ENCODE measurements at regions not wholly inside any gene's neighbourhood (a gene's known extent, or its start where the extent isn't known, plus 50 kb on each side); places are given as distances from the start of the nearest gene placed in this dataset.

DNA sequence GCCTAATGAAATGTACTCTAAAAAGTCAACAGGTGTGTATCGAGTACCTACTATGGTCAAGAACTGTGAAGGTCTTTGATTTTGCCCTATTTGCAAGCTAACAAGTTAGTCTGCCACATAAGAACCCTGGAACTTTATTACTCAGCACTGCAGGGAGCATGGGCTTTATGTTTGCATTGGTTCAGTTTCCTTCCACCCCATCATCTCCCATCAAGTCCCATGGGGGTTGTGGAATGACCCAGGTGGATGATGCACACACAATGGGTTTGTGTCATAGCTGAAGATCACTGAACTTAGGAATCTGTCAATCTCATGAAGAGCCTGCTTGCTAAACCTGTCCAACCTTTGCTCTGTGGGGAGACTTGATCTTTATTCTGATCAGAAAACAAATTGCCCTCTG is 265.5 kb downstream of the RPRM start:
- TF ChIP-seq, protein P1, sequence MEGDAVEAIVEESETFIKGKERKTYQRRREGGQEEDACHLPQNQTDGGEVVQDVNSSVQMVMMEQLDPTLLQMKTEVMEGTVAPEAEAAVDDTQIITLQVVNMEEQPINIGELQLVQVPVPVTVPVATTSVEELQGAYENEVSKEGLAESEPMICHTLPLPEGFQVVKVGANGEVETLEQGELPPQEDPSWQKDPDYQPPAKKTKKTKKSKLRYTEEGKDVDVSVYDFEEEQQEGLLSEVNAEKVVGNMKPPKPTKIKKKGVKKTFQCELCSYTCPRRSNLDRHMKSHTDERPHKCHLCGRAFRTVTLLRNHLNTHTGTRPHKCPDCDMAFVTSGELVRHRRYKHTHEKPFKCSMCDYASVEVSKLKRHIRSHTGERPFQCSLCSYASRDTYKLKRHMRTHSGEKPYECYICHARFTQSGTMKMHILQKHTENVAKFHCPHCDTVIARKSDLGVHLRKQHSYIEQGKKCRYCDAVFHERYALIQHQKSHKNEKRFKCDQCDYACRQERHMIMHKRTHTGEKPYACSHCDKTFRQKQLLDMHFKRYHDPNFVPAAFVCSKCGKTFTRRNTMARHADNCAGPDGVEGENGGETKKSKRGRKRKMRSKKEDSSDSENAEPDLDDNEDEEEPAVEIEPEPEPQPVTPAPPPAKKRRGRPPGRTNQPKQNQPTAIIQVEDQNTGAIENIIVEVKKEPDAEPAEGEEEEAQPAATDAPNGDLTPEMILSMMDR (IDR thresholded peaks at IDR 0.05): no peak
- no peak for TF ChIP-seq EZH2 (IDR thresholded peaks at IDR 0.05; ENCODE audit: borderline replicate concordance, insufficient read depth, low read depth, low read length, poor library complexity, severe bottlenecking)
